ENCODE measurements at regions not wholly inside any gene's neighbourhood (a gene's known extent, or its start where the extent isn't known, plus 50 kb on each side); places are given as distances from the start of the nearest gene placed in this dataset.
A peak's percentile ranks its signal among the peaks of the same experiment; 100 is the strongest.
"Not testable (repeated sequence)": the region's sequence is repeated elsewhere in the genome, so short reads cannot be mapped to it uniquely, and the experiment has no call there.

DNA sequence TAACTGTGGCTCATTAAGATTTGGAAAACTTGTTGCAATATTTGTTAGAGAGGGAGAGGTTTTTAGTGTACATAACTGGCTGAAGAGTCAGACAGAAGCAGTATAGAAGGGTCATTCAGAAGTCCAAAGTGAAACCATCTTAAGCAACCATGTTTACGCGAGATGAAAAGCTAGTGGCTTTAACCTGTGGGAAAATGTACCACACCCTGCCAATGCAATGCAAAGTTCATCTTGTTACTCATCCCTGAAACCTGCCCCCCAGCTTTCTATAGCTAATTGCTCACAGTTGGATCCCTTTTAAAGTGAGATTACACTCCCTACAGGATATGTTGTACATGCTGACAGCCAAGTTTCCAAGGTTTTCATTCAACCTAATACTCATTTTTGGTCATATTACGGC lies 96.7 kb upstream of the RAPGEF2 start:
- no peak for DNase-seq

DNA sequence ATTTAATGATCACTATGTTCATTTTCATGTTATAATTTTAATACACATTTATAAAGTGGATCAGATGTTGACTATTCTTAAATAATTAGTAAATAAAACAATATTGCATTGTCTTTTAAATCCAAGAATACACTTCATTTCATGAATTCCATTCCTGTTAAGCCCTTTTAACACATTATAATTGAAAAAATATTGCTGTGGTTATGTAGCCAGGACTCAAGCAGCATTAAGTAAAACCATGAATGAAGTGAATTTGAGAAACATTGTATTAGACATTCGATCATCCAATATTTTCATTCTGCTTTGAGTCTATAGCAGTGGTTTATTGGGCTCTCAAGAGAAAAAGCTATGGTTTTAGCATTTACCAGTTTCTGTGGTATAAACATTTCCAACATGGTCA lies 94.2 kb upstream of the RAPGEF2 start:
- DNase-seq: no peak

DNA sequence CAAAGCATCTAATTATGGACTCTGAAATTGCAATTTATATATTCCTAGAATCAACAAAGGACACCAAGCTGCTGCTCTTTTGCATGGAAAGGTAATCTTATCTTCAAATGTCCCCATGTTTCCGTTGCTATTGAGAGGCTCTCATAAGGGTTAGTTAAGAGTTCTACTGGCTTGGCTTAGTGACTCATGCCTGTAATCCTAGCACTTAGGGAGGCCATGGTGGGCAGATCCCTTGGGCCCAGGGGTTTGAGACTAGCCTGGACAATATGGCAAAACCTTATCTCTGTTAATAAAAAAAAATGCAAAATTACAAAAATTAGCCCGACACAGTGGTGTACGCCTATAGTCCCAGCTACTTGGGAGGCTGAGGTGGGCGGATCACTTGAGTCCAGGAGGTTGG lies 93.4 kb upstream of the RAPGEF2 start:
- no peak for DNase-seq

DNA sequence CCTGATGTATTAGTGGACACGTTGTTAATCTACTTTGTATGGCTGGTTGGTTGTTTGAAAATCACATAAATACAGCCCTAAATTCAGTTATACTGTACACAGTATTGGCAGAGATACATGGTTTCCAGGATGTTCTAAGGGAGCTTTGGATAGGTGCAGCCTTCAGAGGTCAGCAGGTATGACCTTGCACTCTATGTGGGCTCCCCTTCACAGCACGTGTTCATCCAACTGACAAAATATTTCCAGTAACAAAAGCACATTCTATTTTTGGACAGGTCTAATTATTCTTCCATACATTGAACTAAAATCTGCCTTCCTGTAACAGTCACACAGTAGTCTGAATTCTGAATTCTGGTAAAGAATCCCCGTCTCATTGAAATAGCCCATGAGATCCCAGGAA lies 92.8 kb upstream of the RAPGEF2 start:
- DNase-seq: no peak

DNA sequence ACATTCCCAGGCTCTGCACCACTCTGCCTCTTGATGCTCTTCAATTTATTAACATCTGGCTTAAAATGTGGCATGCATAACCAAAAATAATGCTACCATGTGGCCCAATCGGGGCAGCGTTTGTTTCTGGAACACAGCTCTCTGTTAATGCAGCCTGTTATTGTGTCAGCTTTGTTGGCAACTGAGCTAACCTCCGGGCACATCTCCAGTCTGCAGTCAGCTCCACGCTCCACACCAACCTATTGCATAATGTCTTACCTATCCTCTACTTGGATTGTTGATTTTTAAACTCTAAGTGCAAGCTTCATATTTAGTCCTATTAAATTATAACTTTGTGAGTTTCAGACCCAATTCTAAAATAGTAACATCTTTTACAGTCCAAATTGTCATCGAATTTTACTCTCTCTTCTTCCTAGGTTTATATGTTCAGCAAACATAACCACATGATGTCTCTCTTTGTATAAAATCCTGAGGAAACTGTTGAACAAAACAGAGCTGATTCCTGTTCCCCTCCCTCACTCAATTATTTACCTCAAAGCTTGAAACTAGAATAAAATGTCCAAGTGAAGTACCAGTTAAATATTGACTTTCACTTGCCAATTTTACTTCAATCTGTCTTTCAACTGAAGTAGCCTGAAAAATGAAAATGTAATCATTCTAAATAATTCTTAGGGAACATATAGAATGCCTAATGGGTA lies 92.2 kb upstream of the RAPGEF2 start:
- peak; percentile 75 for DNase-seq

DNA sequence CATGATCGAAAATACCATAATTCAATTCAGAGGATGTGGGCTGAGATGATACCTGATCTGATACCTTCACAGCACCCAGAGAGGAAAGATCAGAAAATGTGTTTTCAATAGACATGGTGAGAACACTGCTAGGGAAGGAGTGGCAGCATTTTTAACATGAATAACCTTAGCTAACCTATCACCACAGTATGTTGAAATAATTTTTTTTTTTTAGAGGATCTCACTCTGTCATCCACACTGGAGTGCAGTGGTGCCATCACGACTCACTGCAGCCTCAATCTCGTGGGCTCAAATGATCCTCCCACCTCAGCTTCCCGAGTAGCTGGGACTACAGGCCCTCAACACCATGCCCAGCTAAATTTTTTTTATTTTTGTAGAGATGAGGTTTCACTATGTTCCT lies 90.5 kb upstream of the RAPGEF2 start:
- DNase-seq: peak; percentile 47

DNA sequence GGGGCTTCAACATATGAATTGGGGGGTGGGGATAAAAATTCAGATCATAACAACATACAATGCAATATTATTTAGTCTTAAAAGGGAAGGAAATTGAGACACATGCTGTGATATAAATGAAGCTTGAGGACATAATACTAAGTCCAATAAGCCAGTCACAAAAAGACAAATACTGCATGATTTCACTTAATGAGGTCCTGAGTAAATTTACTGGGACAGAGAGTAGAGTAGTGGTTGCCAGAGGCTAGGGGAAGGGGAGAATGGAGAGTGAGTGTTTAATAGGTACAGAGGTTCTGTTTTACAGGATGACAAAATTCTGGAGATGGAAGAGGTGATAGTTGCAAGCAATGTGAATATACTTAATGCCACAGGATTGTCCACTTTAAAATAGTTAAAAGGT lies 89.2 kb upstream of the RAPGEF2 start:
- no peak for DNase-seq

DNA sequence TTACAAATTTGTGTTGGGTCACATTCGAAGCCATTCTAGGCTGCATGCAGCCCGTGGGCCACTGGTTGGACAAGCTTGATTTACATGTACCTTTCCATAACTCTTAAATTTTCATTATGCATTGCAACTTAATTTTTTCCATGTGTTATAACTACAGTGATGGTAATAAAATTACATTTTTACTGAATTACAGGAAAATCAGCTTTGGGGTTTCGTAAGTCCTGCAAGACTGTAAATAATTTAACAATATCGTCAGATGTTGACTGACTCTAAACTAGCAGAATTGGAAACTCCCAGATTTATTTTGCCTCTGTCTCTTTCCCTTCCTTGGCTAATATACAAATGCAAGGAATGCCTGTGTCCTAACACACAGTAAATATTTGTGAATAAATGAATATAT lies 88.0 kb upstream of the RAPGEF2 start:
- DNase-seq: no peak

DNA sequence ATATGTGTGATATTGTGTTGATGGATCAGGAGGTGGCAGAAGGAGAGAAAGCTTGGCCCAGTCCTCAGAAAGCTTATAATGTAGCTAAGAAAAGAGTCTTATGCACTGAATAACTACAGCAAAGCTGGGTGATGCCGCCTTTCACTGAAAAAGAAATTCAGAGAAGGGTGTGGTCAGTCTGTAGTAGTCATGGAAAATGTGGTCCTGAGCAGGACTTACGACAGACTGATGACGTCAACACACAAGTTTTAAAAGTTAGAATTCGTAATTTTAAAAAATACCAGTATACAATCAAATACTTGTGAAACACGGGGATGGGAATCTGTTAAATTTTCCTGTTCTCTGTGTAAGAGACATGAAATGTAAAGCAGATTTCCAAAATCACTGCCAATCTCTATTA lies 87.0 kb upstream of the RAPGEF2 start:
- DNase-seq: no peak

DNA sequence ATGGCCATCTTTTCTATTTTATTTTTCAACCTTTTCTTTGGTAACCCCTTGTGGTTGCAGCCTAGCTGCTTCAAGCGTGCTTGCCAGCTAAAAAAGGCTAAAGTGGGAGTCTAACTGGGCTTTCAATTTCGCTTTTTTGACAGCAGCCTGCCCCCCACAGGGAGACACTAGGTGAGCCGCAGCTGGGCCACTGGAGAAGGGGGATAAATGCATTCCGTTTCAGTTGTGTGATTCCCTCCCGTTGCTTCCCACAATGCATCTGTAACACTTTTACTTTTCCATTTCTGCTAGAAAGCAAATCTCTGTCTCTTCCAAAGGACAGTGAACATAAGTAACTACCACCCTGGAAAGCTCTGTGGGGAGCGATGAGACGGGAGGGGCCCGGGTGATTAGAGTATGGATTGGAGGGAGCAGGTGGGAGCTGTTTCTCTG lies 86.3 kb upstream of the RAPGEF2 start:
- peak; percentile 76 for DNase-seq

DNA sequence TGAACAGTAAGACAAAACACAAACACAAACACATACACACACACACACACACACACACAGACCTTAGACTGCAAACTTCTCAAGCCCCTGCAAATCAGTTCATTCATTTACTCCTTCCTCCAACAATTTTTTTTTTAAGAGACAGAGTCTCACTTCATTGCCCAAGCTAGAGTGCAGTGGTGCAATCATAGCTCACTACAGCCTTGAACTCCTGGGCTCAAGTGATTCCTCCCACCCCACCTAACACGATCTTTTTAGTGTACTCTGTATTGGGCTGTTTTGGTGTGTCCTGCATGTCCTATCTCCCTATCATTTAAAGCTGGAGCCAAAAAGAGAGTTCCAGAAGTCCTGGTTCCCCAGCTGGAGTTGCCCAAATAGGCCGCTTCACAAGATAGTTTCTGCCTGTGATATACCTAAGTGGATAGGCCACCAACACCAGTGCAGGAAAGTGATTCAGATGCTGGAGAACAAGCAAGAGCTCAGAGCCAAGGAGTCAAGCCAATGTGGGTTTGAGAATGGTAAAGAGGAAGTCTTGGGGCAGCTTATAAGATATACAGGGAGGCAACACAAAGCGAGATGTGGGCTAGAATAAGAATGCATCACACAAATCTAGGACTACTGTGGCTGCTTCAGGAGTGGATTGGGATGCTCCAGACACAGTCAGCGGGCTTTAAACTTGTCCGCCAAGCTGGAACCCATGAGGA lies 85.4 kb upstream of the RAPGEF2 start:
- no peak for DNase-seq

DNA sequence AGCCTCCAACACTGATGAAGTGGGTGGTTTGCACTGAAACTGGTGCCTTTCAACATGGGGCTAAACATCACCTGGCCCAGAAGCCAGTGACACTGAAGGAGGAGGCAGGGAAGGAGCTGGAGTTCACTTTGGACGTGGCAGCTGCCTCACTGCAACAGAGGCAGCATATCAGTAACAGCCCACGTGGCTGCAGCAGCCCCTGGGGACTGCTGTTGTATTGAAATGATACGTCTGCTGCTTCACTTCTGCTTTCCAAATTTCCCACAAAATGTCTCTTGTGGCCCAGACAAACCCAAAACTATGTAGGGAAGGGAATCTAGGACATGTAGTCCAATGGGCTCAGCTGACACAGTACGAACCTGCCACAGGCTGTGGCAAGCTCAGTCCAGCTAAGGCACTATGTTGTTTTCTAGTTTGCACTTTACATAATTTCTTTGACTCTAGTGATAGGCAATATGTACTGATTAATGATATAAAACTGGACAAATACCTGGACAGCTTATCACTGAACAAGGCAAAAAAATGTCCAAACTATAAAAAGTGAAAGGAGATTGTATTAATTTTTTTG lies 84.7 kb upstream of the RAPGEF2 start:
- DNase-seq: no peak

DNA sequence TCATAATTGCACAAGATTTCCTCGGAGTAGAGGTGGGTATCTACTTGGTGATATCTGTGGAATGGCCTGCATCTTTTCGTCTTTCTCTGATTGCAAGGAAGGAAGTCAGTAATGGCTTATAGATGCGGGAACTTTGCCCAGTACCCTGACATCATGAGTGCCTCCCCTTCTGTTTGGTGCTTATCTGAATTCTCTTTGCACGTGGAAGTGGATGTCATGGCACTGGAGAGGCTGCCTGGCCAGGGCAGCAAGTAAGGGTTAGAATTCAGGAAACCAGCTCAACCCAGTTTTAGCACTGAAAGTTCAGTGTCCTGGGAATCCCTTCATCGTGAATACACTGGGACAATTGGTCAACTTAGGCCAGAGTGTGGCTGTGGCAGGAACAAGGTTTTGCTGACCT lies 83.5 kb upstream of the RAPGEF2 start:
- DNase-seq: no peak

DNA sequence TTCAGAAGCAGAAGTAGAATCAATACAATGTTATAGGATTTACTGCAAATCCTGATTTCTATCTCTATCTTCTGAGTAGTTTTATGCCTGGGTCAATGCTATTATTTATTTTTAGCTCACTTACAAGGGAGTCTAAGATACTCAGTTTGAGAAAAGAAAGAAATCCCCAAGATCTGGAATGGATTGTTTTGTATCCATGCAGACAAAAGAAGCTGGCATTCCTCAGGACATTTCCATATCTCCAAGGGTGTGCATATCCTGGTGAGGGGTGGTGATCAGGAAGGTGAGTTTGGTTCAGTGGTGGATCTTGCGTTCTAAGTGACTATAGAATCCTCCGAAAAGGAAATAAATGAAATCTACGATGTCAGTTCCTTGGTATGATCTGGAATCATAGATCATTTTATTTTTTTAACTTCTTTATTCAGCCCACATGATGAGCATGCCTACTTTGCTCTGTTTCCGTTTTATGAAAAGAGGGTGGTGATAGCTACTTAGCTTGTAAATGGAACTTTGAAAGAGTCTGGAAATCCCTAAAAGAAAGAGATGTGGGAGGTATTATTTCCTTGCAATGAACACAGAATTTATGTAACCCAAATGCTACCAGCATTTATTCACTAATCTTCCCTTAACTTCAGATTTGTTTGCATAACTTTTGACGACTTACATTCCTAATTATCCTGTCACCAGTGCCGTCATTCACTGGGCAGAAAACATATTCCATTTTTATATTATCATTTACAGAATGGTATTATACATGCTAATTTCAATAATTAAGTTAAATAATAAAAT lies 81.1 kb upstream of the RAPGEF2 start:
- no peak for DNase-seq

DNA sequence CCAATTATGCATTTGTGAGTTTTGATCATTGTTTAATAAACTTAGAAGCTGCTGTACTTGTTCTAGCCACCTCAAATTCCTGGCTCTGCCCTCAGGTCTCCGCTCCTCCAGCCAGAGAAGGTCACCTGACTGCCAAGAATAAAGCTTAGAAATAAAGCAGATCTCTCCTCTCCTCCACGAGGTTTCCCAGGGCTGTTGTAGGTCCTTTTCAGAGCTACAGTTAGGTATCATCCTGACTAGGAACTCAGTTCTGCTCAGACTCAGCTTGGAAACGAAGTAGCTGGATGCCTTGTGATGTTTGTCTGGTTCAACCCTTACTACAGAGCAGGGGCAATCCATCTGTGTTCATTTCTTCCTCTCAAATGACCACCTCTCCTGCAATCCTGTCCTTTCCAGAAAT lies 79.1 kb upstream of the RAPGEF2 start:
- DNase-seq: no peak

DNA sequence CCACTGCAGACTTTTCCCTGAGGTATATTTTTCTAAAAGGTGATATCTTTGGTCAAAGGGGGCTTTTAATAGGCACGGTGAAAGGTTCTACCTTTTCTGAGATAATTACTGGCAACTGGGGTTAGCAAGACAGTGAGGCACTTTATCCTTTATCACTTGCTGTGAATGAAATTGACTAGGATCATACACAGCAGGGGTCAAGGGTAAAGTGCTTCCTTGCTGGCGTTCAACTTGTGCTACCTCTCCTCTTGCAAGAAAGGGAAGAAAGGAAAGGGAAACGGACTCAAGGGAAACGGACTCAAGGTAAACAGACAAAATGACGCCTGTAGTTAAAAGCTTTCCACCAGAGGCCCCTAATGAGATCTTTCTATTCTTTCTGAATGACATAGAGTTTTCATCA lies 78.6 kb upstream of the RAPGEF2 start:
- DNase-seq: no peak

DNA sequence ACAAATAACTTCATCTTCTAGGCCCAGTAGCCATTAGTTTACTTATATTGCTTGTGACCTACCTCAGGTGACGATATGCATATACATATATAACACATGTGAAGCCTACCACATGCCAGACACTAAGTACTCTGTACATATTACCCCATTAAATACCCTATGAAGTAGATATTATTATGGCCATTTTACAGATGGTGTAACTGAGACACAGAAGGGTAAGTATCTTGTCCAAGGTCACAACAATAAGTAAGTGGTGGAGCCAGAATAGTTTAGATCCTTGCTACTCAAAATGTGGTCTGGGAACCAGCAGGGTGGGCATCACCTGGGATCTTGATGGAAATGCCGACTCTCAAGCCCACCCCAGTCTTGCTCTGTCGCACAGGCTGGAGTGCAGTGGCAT lies 78.1 kb upstream of the RAPGEF2 start:
- DNase-seq: no peak

DNA sequence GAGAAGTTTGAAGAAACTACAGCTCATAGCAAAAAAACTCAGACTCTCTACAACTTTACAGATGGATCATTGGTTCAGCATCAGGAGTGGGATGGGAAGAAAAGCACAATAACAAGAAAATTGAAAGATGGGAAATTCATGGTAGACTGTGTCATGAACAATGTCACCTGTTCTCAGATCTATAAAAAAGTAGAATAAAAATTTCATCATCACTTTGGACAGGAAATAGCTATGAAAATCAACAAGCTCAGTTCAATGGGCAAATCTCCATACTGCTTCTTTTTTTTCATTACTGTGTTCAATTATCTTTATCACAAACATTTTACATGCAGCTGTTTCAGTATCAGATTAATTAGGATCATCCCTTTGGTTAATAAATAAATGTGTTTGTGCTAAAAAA lies 76.5 kb upstream of the RAPGEF2 start:
- DNase-seq: no peak

DNA sequence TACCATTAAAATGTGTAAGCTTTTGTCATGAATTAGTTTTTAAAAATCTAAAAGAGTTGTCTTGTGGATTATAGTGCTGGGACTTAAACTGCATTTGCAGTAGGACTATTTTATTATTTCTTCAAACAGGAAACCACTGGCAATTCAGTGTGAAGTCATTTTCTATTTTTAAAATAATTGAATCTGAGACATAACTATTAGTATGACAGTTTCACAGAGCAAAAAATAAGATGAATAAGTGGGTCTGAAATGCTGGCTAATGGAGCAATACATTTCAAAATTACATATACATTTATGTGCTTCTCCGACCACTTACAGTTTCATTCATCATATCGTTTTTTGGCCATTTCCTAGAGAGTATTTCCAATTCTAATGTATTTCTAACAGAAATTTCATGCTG lies 75.3 kb upstream of the RAPGEF2 start:
- no peak for DNase-seq

DNA sequence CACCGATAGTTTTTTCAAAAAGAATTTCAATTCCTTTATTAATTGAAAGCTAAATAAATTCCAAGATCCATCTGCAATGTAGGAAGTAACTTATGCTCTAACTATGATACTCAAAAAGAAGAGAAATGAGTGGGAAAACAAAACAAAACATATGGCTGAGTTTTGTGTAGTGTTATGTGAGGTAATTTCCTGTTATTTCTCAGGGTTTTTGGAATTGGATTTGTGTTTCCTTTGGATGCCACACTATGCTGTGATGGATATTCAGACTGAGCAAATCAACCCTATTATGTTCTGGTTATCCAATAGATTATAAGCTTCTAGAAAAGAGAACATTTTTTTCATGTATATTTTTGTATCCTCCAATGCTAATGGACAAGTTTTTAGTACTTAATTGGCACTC lies 73.4 kb upstream of the RAPGEF2 start:
- no peak for DNase-seq

DNA sequence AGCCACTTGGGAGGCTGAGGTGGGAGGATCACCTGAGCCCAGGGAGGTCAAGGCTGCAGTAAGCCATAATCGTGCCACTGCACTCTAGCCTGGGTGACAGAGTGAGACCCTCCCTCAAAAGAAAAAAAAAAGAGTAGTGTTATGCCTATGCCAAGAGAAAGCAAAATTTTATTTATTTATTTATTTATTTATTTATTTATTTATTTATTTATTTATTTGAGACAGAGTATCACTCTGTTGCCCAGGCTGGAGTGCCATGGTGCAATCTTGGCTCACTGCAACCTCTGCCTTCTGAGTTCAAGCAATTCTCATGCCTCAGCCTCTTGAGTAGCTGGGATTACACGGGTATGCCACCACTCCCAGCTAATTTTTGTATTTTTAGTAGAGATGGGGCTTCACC lies 72.6 kb upstream of the RAPGEF2 start:
- not testable (repeated sequence) for DNase-seq

DNA sequence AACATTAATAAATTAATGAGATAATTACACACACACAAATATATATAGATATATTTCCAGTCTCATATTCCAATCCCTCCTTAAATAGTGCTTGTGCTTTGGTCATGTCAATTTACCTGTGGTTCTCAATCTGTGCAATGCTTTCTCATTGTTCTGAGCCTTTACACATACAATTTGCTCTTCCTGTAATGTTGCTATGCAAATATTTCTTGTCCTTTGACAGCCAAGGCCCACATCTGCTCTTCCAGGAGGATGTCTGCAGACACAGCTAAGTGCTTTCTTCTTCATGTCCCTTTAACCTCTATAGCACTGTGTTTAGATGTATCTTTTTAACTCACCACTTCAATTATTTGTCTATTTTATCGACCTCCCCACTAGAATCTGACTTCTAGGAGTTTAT lies 67.3 kb upstream of the RAPGEF2 start:
- DNase-seq: no peak

DNA sequence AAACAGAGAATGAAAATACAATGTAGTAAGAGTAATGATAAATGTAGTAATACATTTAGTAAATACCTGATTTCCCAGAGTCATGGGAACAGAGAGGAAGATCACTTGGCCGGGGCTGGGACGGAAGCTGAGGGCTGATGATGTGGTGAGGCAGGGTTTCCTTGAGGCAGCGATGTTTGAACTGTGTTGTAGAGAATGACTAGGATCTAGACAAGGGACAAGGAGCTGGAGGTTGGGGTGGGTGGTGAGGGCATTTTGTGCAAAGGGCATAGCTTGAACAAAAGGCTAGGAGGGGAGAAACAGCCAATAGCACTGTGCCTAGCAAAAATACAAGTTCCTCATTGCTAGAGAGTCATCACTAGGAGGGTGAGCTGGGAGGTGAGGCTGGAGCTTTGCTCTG lies 64.3 kb upstream of the RAPGEF2 start:
- no peak for DNase-seq
